H1 (cell line): ENCODE measurements at regions not wholly inside any gene's neighbourhood (a gene's known extent, or its start where the extent isn't known, plus 50 kb on each side); places are given as distances from the start of the nearest gene placed in this dataset.

Source experiments
- CBX8 ChIP-seq: fragments of 300-800, 300-1000 bp; sonication (generic); IDR thresholded peaks from 2 replicates; pipeline ENCODE4 v1.7.1; 2016; ENCODE audit warnings: low read depth, low read length, borderline replicate concordance
- CTCF ChIP-seq, 3 experiments: IDR thresholded peaks; 1 replicate in 2 of 3; 2 replicates in 1 of 3; pipeline versions ENCODE4 v1.5.1 to v1.6.1; 2011; ENCODE audit warnings: low read length in 3 of 3, mild to moderate bottlenecking in 3 of 3, inconsistent platforms in 2 of 3, low read depth in 1 of 3, moderate library complexity in 1 of 3; ENCODE audit not compliant: insufficient read depth in 1 of 3; ENCODE audit errors: control extremely low read depth in 1 of 3
- EGR1 ChIP-seq: IDR thresholded peaks from 2 replicates; pipeline ENCODE4 v1.6.1; 2011; ENCODE audit warnings: low read depth, low read length, borderline replicate concordance
- KDM1A ChIP-seq: fragments of 200-600, 300-600 bp; sonication (generic); IDR thresholded peaks from 2 replicates; pipeline ENCODE4 v1.7.1; 2016; ENCODE audit warnings: mild to moderate bottlenecking, low read length, borderline replicate concordance
- KDM4A ChIP-seq: IDR thresholded peaks from one replicate; pipeline ENCODE4 v1.7.1; 2012; ENCODE audit warnings: low read depth, mild to moderate bottlenecking, moderate library complexity, low read length, inconsistent platforms; ENCODE audit not compliant: severe bottlenecking
- PHF8 ChIP-seq: fragments of 200-600 bp; sonication (generic); conservative IDR thresholded peaks from 2 replicates; pipeline ENCODE4 v1.7.1; 2012; ENCODE audit warnings: low read depth, mild to moderate bottlenecking, inconsistent platforms, low read length, moderate library complexity
- POLR2AphosphoS5 ChIP-seq: IDR thresholded peaks from 2 replicates; pipeline ENCODE4 v1.6.1; 2011; ENCODE audit warnings: low read depth, low read length

GRCh38 chr2:129274918-129275317 is 704.5 kb upstream of the RAB6C start:
- no peak for TF ChIP-seq CTCF (IDR thresholded peaks at IDR 0.05; ENCODE audit: control extremely low read depth in 1 of 3, insufficient read depth in 1 of 3, low read depth in 1 of 3, low read length in 3 of 3)
- no peak for TF ChIP-seq EGR1
- no peak for TF ChIP-seq KDM1A
- no peak for TF ChIP-seq CBX8
- no peak for TF ChIP-seq KDM4A
- TF ChIP-seq POLR2AphosphoS5, result no peak
- no peak for TF ChIP-seq PHF8
